CD4-positive, alpha-beta memory T cell (primary cell): ENCODE measurements at regions not wholly inside any gene's neighbourhood (a gene's known extent, or its start where the extent isn't known, plus 50 kb on each side); places are given as distances from the start of the nearest gene placed in this dataset.

ENCODE experiments used
- CTCF ChIA-PET: fragments of 350-600 bp; sonication (Branson Sonifier 250); formaldehyde crosslinking; loops from one replicate; lab custom pipeline; 2021; ENCODE audit warnings: inconsistent platforms; ENCODE audit not compliant: partially characterized antibody; lab: Charles Lee
- POLR2A ChIA-PET: fragments of 350-600 bp; sonication (Branson Sonifier 250); formaldehyde crosslinking; loops from one replicate; lab custom pipeline; 2021; ENCODE audit not compliant: partially characterized antibody; lab: Charles Lee
- DNase-seq, 5 donors: peaks; one replicate each; pipeline versions ENCODE4 v3.0.0 to v3.0.0-alpha.2; 2020 to 2022; ENCODE audit warnings: mixed read lengths in 1 of 5
- H3K27ac ChIP-seq: one replicate; pipeline ENCODE4 v1.7.0; 2013; ENCODE audit warnings: low read depth, low read length
- H3K27me3 ChIP-seq: 2 replicates; pipeline ENCODE4 v1.7.0; 2013; ENCODE audit warnings: mild to moderate bottlenecking, low read length, moderate library complexity; ENCODE audit not compliant: insufficient read depth
- H3K36me3 ChIP-seq: 2 replicates; pipeline ENCODE4 v1.7.0; 2013; ENCODE audit warnings: mild to moderate bottlenecking, low read length, moderate library complexity; ENCODE audit not compliant: insufficient read depth
- H3K4me1 ChIP-seq: 2 replicates; pipeline ENCODE4 v1.7.0; 2013; ENCODE audit warnings: mild to moderate bottlenecking, low read length, moderate library complexity; ENCODE audit not compliant: insufficient read depth
- H3K4me3 ChIP-seq, 2 donors: one replicate each; pipeline ENCODE4 v1.7.0; 2013; ENCODE audit warnings: low read length in 2 of 2, mild to moderate bottlenecking in 1 of 2
- H3K9me3 ChIP-seq, 2 donors: one replicate each; pipeline ENCODE4 v1.7.0; 2013; ENCODE audit warnings: low read length in 2 of 2, control low read depth in 1 of 2; ENCODE audit not compliant: control insufficient read depth in 1 of 2
- H3K27ac Mint-ChIP-seq, 7 donors: one replicate each; pipeline ENCODE4 v1.8.0; 2020 to 2021; ENCODE audit warnings: mixed read lengths in 7 of 7, mild to moderate bottlenecking in 6 of 7, inconsistent platforms in 3 of 7, moderate library complexity in 3 of 7
- H3K27me3 Mint-ChIP-seq, 2 donors: one replicate each; pipeline ENCODE4 v1.8.0; 2020 to 2021; ENCODE audit warnings: mixed read lengths in 2 of 2
- H3K36me3 Mint-ChIP-seq, 2 donors: one replicate each; pipeline ENCODE4 v1.8.0; 2020 to 2021; ENCODE audit warnings: mixed read lengths in 2 of 2, inconsistent platforms in 1 of 2, mild to moderate bottlenecking in 1 of 2
- H3K4me1 Mint-ChIP-seq, 4 donors: one replicate each; pipeline ENCODE4 v1.8.0; 2020 to 2021; ENCODE audit warnings: mixed read lengths in 4 of 4, mild to moderate bottlenecking in 1 of 4
- H3K4me3 Mint-ChIP-seq, 8 donors: one replicate each; pipeline ENCODE4 v1.8.0; 2020 to 2021; ENCODE audit warnings: mixed read lengths in 8 of 8, mild to moderate bottlenecking in 7 of 8, moderate library complexity in 6 of 8, inconsistent platforms in 3 of 8
- H3K9me3 Mint-ChIP-seq, 8 donors: one replicate each; pipeline ENCODE4 v1.8.0; 2020 to 2021; ENCODE audit warnings: mixed read lengths in 8 of 8, mild to moderate bottlenecking in 5 of 8, inconsistent platforms in 3 of 8, moderate library complexity in 1 of 8
- intact Hi-C: fragments of 100-400 bp; cut with micrococcal nuclease; formaldehyde crosslinking; loops from one replicate; pipeline ENCODE4 v1.15.1; 2023

DNA sequence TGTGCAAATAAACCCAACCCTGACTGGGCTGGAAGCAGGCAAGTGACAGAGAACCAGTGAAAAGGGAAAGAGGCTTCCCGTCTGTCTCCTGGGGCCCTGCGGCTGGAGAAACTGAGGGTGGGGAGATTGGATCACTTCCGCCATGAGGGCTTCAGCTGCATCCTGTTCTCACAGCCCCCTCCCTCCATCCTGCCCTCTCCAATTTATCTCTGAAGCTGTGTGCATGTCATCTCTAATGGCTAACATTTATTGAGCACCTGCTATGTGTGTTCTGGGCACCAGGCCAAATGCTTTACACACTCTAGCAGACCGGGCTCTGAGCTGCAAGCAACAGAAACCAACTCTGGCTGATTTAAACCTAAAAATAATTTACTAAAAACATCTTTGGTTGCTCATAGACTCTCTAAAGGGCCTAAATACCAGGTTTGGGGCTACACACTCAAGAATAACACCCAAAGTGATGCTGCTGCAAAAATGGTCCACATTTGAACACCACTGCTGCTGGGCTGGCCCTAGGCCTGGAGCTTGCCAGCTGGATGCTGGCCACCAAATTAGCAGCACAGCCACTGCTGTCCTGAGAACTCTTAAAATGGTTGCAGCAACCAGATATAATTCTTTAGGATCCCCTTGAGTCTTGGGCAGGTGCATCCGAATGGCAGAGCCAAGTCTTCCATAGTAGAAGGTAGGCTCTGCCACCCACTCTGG is 123.6 kb upstream of the LRFN2 start:
- Histone ChIP-seq H3K27ac (no peak overlapping the region), H3K27me3 (no peaks in the 10 kb centered on the region), H3K4me3 (no peak overlapping the region), H3K4me1 (no peaks in the 10 kb centered on the region), H3K9me3 (no peaks in the 10 kb centered on the region), H3K36me3 (no peaks in the 10 kb centered on the region)
- intact Hi-C loops, result no loop called here
- Mint-ChIP-seq H3K4me3 (no peak overlapping the region), H3K36me3 (no peaks in the 10 kb centered on the region), H3K4me1 (no peaks in the 10 kb centered on the region), H3K9me3 (no peaks in the 10 kb centered on the region), H3K27me3 (peaks cover 3 to 13% of the 10 kb centered on the region in 2 donors), H3K27ac (no peak overlapping the region)
- ChIA-PET CTCF (no interaction called here), POLR2A (no interaction called here)
- DNase-seq, result no peak

DNA sequence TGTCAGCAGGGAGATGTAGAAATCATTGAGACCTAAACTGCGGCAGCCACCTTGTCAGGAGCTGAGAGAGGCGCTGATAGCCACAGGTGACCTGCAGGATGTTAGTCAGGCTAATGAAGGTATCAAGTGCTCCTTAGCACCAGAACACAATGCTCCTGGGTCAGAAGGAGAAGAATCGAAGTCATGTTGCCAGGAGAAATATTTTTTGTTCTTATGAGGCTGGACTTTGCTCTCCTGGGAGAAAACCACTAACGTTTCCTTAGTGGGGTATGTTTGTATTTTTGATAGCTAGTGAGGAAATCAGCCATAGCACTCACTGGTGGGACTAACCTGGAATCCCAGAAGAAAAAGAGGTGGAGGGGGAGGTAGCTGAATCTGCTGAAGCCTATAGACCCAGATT is 120.9 kb upstream of the LRFN2 start:
- intact Hi-C loops, result no loop called here
- H3K27ac Mint-ChIP-seq, result no peak overlapping the region
- H3K4me3 Mint-ChIP-seq, result no peak overlapping the region
- no peaks in the 10 kb centered on the region for H3K27me3 ChIP-seq
- H3K4me3 ChIP-seq, result no peak overlapping the region
- H3K4me1 ChIP-seq, result no peaks in the 10 kb centered on the region
- no peaks in the 10 kb centered on the region for H3K4me1 Mint-ChIP-seq
- DNase-seq, result no peak
- no peaks in the 10 kb centered on the region for H3K36me3 Mint-ChIP-seq
- H3K9me3 ChIP-seq, result no peaks in the 10 kb centered on the region
- ChIA-PET CTCF (no interaction called here), POLR2A (no interaction called here)
- H3K9me3 Mint-ChIP-seq, result no peaks in the 10 kb centered on the region
- no peaks in the 10 kb centered on the region for H3K36me3 ChIP-seq
- H3K27ac ChIP-seq, result no peak overlapping the region
- H3K27me3 Mint-ChIP-seq, result peaks cover 5 to 12% of the 10 kb centered on the region in 2 donors

DNA sequence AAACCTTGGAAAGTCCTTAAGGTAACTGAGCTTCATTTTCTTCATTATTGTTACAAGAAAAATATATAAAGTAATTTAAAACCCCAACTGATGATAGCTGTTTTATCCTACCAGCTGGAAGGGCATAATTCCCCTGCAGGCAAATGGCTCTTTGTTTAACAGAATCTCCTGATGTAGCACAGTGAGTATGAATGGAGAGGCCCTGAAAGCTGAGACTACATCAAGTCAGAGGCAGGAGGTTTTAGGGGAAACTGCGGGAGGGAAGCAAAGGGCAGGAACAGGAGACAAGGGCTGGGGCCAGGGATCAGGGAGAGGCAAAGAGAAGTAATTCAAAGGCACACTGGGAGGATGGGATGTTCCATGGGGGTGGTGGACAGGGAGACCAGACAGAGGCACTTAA is 119.0 kb upstream of the LRFN2 start:
- Histone ChIP-seq H3K36me3 (no peaks in the 10 kb centered on the region), H3K4me1 (no peaks in the 10 kb centered on the region), H3K27ac (no peak overlapping the region), H3K27me3 (no peaks in the 10 kb centered on the region), H3K4me3 (no peak overlapping the region), H3K9me3 (no peaks in the 10 kb centered on the region)
- Mint-ChIP-seq H3K27me3 (peaks cover 3 to 11% of the 10 kb centered on the region in 2 donors), H3K9me3 (no peaks in the 10 kb centered on the region), H3K4me1 (no peaks in the 10 kb centered on the region), H3K27ac (no peak overlapping the region), H3K4me3 (no peak overlapping the region), H3K36me3 (no peaks in the 10 kb centered on the region)
- ChIA-PET POLR2A (no interaction called here), CTCF (no interaction called here)
- intact Hi-C loops, result no loop called here
- DNase-seq, result no peak

DNA sequence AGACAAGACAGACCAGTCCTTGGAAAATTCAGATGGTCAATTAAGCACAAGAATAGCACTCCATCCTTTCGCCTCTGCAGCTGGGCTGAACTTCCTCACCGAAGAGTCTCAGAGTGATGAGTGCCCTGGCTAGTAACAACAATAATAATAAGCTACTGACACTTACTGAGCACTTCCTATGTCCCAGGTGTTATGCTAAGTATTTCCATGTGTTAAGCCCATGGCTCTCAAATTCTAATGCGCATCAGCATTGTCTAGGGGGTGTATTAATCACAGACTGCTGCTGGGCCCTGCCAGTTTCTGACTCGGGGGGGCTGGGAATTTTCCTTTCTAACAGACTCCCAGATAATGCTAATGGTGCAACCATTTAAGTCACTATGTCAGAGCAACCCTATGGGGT is 118.2 kb upstream of the LRFN2 start:
- H3K9me3 ChIP-seq, result no peaks in the 10 kb centered on the region
- H3K9me3 Mint-ChIP-seq, result no peaks in the 10 kb centered on the region
- intact Hi-C loops, result no loop called here
- H3K4me3 Mint-ChIP-seq, result no peak overlapping the region
- no peak overlapping the region for H3K27ac ChIP-seq
- no peaks in the 10 kb centered on the region for H3K36me3 ChIP-seq
- CTCF ChIA-PET, result no interaction called here
- no peaks in the 10 kb centered on the region for H3K27me3 ChIP-seq
- H3K4me3 ChIP-seq, result no peak overlapping the region
- no peaks in the 10 kb centered on the region for H3K4me1 Mint-ChIP-seq
- no peak for DNase-seq
- peaks cover 3 to 11% of the 10 kb centered on the region in 2 donors for H3K27me3 Mint-ChIP-seq
- H3K36me3 Mint-ChIP-seq, result no peaks in the 10 kb centered on the region
- H3K4me1 ChIP-seq, result no peaks in the 10 kb centered on the region
- H3K27ac Mint-ChIP-seq, result no peak overlapping the region
- POLR2A ChIA-PET, result no interaction called here

DNA sequence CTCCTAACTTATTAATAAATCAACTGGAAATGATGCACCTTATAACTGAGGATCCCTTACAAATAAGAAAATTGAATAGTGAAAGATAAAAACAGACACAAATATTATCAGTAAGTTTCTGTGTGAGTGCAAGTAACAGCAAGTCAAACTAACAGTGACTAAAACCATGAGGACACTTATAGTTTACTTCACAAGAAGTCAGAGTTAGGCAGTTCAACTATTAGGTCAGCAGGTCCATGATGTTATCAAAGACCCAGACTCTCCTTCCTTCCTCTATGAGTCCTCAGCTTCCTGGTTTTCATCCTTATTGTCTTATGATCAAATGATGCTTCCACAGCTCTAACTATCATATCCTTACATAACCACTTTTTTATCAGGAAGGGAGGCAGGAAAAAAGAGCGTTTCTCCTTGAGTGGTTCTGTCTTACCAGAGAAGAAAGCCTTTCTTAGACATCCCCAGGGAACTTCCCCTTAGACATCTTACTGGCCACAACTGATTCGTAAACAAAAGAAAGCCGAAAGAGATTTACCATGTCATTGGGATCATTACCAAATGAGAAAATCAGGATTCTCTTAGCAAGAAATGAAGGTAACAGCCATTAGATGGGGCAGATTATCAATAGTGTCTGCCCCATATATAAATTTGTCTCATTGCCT is 114.3 kb upstream of the LRFN2 start:
- intact Hi-C loops, result no loop called here
- H3K27me3 Mint-ChIP-seq, result peaks cover 3 to 9% of the 10 kb centered on the region in 2 donors
- H3K36me3 Mint-ChIP-seq, result no peaks in the 10 kb centered on the region
- Histone ChIP-seq H3K9me3 (no peaks in the 10 kb centered on the region), H3K36me3 (no peaks in the 10 kb centered on the region), H3K27me3 (no peaks in the 10 kb centered on the region), H3K4me1 (no peaks in the 10 kb centered on the region), H3K27ac (no peak overlapping the region), H3K4me3 (no peak overlapping the region)
- ChIA-PET CTCF (no interaction called here), POLR2A (no interaction called here)
- H3K27ac Mint-ChIP-seq, result no peak overlapping the region
- no peak overlapping the region for H3K4me3 Mint-ChIP-seq
- H3K4me1 Mint-ChIP-seq, result no peaks in the 10 kb centered on the region
- no peaks in the 10 kb centered on the region for H3K9me3 Mint-ChIP-seq
- no peak for DNase-seq

DNA sequence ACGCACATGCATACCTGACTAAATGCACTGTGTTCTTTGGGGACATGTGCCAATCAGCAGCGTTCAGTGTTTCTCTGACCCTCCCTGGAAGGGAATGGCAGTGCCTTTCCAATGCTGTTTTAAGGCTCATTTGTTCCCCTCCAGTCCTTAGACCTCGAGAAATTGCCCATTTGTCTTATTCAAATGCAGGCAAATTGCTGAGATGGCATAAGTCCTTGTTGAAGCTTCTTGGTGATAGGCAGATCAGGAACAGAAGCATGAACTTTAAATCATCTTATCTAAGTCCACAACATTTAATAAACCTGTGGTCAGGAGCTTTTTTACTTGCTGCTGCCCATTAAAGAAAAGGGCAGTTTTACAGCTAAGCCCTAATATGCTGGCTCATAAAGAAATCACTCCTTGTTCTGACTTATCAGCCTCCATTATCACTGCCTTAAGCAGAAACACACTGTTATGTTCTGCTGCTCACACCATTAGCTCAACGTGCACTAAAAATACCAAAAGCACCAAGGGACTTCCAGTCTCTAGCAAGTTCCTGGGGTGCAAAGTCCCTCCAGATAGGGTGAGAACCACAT is 112.9 kb upstream of the LRFN2 start:
- peaks cover 1 to 9% of the 10 kb centered on the region in 2 donors for H3K27me3 Mint-ChIP-seq
- H3K4me3 ChIP-seq, result no peak overlapping the region
- POLR2A ChIA-PET, result no interaction called here
- H3K27ac Mint-ChIP-seq, result no peak overlapping the region
- H3K4me3 Mint-ChIP-seq, result no peak overlapping the region
- H3K4me1 ChIP-seq, result no peaks in the 10 kb centered on the region
- H3K36me3 Mint-ChIP-seq, result no peaks in the 10 kb centered on the region
- H3K9me3 Mint-ChIP-seq, result no peaks in the 10 kb centered on the region
- no peak overlapping the region for H3K27ac ChIP-seq
- no peaks in the 10 kb centered on the region for H3K27me3 ChIP-seq
- H3K9me3 ChIP-seq, result no peaks in the 10 kb centered on the region
- DNase-seq, result no peak
- intact Hi-C loops, result no loop called here
- no peaks in the 10 kb centered on the region for H3K36me3 ChIP-seq
- CTCF ChIA-PET, result no interaction called here
- H3K4me1 Mint-ChIP-seq, result no peaks in the 10 kb centered on the region

DNA sequence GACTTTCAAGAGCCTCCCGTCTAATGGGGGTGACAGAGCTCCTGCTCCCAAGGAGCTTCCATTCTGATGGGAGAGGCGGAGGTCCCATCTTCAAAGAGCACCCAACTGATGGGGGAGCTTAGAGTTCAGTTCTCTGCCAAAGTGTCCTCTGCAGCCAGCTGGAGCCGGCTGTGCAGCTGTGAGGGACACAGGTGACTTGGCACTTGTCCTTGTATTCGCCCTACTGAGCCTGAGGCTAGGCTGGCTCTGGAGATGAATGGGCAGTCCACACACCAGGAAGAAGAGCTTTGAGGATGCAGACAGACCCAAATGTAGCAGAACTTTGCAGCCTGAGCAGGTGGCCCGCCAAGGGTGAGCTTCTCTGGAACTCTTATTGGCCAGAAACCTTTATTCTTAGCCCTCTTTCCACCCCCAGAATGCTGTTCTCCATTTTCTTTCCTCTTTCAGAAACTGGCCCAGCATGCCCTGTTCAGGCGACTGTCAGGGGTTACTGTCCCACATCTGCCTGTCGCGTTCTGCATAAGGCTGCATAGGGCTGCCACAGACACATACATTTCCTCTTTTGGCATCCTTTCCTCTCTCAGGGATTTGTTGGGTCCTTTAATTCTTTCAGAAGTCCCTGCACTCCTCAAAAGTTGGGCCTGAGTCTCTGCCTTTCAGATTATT is 108.7 kb upstream of the LRFN2 start:
- intact Hi-C loops, result no loop called here
- ChIA-PET CTCF (no interaction called here), POLR2A (no interaction called here)
- H3K4me3 ChIP-seq, result no peak overlapping the region
- Mint-ChIP-seq H3K9me3 (no peaks in the 10 kb centered on the region), H3K27me3 (peaks cover 2 to 4% of the 10 kb centered on the region in 2 donors), H3K4me1 (no peaks in the 10 kb centered on the region), H3K4me3 (no peak overlapping the region), H3K36me3 (no peaks in the 10 kb centered on the region), H3K27ac (no peak overlapping the region)
- no peak overlapping the region for H3K27ac ChIP-seq
- H3K9me3 ChIP-seq, result no peaks in the 10 kb centered on the region
- DNase-seq, result no peak
- H3K36me3 ChIP-seq, result no peaks in the 10 kb centered on the region
- no peaks in the 10 kb centered on the region for H3K27me3 ChIP-seq
- no peaks in the 10 kb centered on the region for H3K4me1 ChIP-seq
